HL-60 (cell line): ENCODE measurements at regions not wholly inside any gene's neighbourhood (a gene's known extent, or its start where the extent isn't known, plus 50 kb on each side); places are given as distances from the start of the nearest gene placed in this dataset.

ENCODE experiments used
- DNase-seq, 2 experiments: peaks; one replicate each; pipeline ENCODE4 v3.0.0-alpha.2; 2010 to 2020; ENCODE audit warnings: low read depth in 1 of 2, low spot score in 1 of 2
- H3K27ac ChIP-seq: fragments of 250-450 bp; sonication (Bioruptor Pico); replicated peaks from 2 replicates; pipeline ENCODE4 v1.5.1; 2020; ENCODE audit warnings: mild to moderate bottlenecking, moderate library complexity
- H3K27me3 ChIP-seq: fragments of 250-450 bp; sonication (Bioruptor Pico); 2 replicates; pipeline ENCODE4 v1.5.1; 2021; ENCODE audit warnings: mild to moderate bottlenecking, moderate library complexity; ENCODE audit not compliant: insufficient read depth, poor library complexity, severe bottlenecking
- H3K4me3 ChIP-seq: replicated peaks from 2 replicates; pipeline ENCODE4 v1.5.1; 2011; ENCODE audit warnings: mild to moderate bottlenecking, control low read depth, low read length; ENCODE audit not compliant: insufficient read depth
- CTCF ChIP-seq: IDR thresholded peaks from one replicate; pipeline ENCODE4 v1.5.1; 2011; ENCODE audit warnings: low read length, control low read depth, inconsistent platforms; ENCODE audit not compliant: insufficient read depth
- GABPA ChIP-seq: IDR thresholded peaks from 2 replicates; pipeline ENCODE4 v1.6.1; 2012; ENCODE audit warnings: low read depth
- POLR2AphosphoS5 ChIP-seq: IDR thresholded peaks from 2 replicates; pipeline ENCODE4 v1.6.1; 2012; ENCODE audit warnings: low read depth
- REST ChIP-seq: IDR thresholded peaks from 2 replicates; pipeline ENCODE4 v1.6.1; 2012; ENCODE audit warnings: low read depth; ENCODE audit not compliant: insufficient replicate concordance
- SPI1 ChIP-seq: IDR thresholded peaks from 2 replicates; pipeline ENCODE4 v1.6.1; 2012; ENCODE audit warnings: low read depth, mild to moderate bottlenecking, borderline replicate concordance

- Histone ChIP-seq H3K27ac (no peak overlapping the region), H3K27me3 (no peaks in the 10 kb centered on the region), H3K4me3 (no peak overlapping the region)
- no peak for DNase-seq
- TF ChIP-seq CTCF = no peak
Observed at GRCh38 chr21:27646056-27646455, 679.2 kb upstream of the ADAMTS5 start.

- Histone ChIP-seq H3K27me3 (no peaks in the 10 kb centered on the region), H3K27ac (no peak overlapping the region), H3K4me3 (no peak overlapping the region)
- DNase-seq = no peak
- TF ChIP-seq SPI1 (no peak), GABPA (no peak), REST (no peak), POLR2AphosphoS5 (no peak), CTCF (no peak)
Observed at GRCh38 chr21:27645285-27645684, 678.4 kb upstream of the ADAMTS5 start.

GRCh38 chr21:27643326-27643725, 676.4 kb upstream of the ADAMTS5 start:
- TF ChIP-seq GABPA = no peak
- TF ChIP-seq POLR2AphosphoS5 = no peak
- no peak for TF ChIP-seq CTCF
- no peak for TF ChIP-seq REST
- TF ChIP-seq SPI1 = no peak
- no peak overlapping the region for H3K27ac ChIP-seq
- H3K27me3 ChIP-seq = no peaks in the 10 kb centered on the region
- H3K4me3 ChIP-seq = no peak overlapping the region
- no peak for DNase-seq

- no peak for DNase-seq
- Histone ChIP-seq H3K27me3 (no peaks in the 10 kb centered on the region), H3K27ac (no peak overlapping the region), H3K4me3 (no peak overlapping the region)
- no peak for TF ChIP-seq GABPA
- no peak for TF ChIP-seq REST
- no peak for TF ChIP-seq POLR2AphosphoS5
Observed at GRCh38 chr21:27639286-27639685, 672.4 kb upstream of the ADAMTS5 start.
